ENCODE measurements at regions not wholly inside any gene's neighbourhood (a gene's known extent, or its start where the extent isn't known, plus 50 kb on each side); places are given as distances from the start of the nearest gene placed in this dataset.

DNA sequence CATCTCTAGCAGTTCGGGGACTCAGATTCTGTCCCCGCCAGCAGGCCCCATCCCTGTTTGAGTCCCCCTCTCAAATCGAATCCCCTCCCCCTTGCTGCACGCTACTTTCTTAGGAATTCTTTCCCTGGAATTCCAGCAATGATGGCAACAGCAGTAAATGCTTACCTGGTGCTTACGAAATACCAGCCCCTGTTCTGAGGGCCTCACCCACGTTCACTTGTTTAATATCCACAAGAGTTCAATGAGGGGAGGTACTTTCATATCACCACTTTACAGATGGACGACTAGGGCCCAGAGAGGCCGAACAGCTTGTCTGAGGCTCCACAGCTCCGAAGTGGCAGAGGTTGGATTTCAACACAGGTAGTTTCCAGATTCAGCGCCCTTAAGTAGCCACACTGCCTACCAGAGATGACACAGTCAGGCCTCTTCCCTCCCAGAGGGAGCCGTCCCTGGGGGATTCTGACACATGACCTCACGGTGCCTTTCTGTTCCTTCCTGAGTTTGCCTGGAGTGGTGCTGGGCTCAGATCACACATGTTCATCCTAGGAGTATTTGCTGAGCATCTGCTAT, 120.7 kb upstream of the GSE1 start:
- no peak for DNase-seq (ENCODE audit: low read depth in 2 of 2)

DNA sequence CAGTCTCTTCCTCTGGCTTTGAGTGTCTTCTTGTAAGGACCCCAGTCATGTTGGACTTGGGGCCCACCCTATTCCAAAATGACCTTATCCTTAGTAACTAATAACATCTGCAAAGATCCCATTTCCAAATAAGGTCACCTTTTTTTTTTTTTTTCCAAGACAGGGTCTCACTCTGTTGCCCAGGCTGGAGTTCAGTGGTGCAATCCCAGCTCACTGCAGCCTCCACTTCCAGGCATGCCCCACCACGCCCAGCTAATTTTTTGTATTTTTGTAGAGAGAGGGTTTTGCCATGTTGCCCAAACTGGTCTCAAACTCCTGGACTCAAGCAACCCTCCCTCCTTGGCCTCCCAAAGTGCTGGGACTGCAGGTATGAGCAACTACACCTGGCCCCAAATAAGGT, 118.8 kb upstream of the GSE1 start:
- no peak for DNase-seq (ENCODE audit: low read depth in 2 of 2)

DNA sequence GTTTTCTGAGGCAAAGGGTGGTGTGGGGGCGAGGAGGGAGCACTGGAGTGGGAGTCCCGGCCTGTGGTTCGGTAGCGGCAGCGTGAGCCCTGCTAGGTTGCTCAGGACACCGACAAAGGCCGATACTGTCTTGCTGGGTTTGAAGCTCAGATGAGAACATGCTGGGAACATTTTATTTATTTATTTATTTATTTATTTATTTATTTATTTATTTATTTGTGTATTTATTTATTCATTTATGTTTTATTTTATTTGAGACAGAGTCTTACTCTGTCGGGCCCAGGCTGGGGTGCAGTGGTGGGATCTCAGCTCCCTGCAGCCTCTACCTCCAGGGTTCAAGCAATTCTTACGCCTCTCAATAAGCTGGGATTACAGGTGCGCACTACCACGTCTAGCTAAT, 117.9 kb upstream of the GSE1 start:
- DNase-seq (ENCODE audit: low read depth in 2 of 2) = no peak

DNA sequence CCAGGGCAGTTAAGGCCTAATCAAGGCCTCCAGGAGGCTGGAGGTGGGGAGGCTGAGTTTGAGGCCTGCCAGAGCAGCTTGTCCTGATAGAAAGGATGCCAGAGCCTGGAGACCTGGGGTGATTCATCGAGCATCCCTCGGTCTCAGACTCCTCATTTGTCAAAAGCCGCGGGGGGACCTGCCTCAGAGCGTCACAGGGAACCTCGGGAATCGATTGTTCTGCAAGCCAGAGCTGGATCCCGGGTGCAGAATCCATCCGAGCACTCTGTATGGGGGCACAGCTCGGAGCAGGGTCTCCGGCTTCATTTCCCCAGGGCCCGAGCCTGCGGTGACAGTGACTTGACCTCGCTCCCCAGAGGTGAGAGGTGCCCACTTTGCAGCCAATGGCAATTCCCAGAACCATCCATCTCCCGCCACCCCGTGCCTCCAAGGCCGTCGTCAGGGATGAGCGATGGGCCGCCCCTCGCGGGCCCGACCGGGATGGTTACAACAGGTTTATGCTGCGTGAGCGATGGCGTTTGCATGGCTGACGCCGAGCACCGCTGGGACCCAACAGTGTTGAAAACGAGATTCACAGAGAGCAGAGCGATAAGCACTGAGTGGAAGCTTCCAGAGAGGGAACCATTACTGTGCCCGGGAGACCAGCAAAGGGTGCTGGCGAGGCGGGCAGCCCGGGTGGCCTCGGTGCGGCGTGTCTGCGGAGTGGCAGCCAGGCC, 117.1 kb upstream of the GSE1 start:
- DNase-seq (ENCODE audit: low read depth in 2 of 2) = no peak

DNA sequence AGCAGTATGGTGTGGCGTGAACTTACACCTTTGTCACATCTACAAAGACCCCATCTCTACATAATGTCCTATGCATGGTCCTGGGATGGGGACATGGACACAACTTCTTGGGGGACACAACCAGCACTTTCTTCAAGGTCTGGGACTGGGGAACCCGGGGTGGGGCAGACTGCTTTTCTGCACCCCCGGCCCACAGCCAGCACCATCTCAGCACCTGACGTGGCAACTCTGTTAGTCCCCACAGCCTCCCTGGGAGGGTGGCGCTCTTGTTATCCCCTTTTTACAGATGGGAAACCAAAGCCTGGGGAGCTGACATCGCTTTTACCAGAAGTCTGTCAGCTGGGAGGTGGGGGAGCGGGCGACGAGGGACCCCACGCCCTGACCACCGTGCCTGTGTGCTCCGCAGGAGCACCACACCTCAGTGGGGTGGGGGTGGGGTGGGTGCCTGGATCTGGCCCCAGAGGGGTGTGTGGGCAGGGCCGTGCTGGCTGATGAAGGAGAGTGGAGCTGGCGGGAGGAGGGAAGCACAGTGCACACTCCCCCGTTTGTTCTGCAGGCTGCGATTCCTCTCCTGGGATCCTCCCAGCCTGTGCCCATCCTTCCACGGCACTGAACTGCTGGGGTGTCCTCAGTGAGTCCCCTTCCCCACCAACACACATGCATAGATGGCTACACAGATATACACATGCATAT, 115.4 kb upstream of the GSE1 start:
- no peak for DNase-seq (ENCODE audit: low read depth in 2 of 2)

DNA sequence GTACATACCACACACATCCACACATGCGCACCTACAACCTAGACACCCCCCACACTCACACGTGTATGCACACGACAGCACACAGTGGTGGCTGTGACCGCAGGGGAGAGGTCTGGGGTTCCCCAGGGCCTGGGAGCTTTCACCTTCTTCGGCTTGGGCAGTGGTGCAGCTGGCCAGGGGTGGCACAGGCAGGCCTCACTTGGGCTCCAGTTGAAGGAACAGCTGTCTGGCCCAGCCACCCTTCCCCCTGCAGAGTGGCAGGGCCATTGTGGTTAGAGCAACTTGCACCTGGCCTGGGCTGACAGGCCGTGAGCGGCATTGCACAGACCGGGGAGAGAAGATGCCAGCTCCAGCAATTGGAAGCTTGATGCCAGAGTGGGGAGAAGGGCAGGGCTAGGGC, 114.5 kb upstream of the GSE1 start:
- DNase-seq (ENCODE audit: low read depth in 2 of 2) = no peak

DNA sequence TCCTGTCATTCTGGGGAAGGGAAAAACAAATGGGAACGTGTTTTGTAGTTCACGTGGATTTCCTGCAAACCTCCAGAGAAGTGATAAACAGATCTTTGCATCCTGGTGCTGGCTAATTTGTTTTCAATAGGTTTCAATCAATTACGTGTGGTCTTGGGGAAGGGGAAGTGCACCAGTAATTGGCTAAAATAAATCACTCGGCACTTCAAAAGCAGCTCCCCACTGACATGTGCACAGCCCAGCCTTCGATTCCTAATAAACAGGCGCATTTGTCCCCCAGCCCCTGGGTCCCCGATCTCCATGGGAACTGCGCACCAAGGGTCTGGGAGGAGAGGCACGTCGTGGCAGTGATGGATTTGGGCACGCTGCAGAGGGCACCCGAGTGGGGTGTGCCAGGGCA, 112.9 kb upstream of the GSE1 start:
- DNase-seq (ENCODE audit: low read depth in 2 of 2) = no peak

DNA sequence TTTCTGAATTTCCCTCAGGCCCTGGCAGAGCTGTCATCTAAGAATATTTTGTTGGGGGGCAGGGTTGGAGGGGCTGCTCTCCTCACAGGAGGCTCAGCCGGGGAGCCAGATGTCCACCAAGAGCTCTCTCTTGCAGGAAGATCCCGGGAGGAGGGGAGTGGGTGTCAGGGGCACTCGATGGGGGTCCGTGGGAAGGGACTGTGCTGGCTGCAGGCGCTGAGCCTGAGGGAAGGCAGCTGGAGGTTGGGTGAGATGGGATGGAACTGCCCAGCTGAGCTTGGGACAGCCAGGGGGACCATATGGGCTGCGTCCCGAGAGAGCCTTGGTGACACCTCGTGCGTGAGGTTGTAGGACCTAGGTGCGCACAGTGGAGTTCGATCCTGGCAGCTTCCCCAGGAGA, 111.2 kb upstream of the GSE1 start:
- no peak for DNase-seq (ENCODE audit: low read depth in 2 of 2)

DNA sequence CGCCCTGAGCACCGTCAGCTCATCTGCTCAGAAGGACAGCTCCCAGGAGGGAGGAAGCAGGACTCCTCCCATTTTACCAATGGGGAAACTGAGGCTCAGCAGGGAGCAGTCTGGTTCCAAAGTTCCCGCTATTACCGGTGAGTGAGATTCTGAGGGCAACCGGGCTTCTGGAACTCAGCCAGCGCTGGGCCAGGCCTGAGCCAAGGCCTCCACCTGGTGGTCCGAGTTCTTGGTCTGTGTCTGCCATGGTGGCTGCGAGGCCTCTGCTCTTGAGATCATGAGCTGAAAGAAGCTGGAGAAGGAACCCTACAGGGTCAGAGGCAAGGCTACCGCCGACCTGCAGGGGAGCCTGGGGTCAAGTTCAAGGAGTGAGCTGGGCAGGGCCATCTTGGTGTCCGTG, 110.8 kb upstream of the GSE1 start:
- DNase-seq (ENCODE audit: low read depth in 2 of 2) = no peak

DNA sequence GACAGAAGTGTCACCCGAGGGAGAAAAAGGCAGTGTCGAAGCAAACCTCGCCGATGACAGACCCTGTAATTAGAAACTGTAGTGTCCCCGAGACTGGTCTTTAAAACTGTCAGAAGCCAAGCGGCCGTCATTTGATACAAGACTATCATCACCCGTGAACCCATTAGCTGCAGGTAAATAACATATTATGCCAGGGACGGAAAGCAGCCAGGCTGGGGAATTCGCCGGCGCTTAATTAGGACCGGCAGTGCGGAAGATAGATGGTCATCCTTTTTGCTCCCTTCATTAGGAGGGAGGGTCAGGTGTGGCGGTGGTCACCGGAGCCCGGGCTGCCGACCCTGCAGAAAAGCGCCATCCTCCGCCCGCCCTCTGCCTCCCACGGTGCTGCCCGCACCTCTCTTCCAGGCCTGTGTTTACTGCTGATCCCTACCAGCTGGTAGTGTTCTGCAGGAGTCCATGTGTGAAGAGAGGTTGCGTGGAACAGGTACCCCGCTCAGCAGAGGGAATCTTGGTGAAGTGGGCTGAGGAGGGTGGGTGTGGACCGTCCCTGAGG, 109.4 kb upstream of the GSE1 start:
- DNase-seq (ENCODE audit: low read depth in 2 of 2) = no peak

DNA sequence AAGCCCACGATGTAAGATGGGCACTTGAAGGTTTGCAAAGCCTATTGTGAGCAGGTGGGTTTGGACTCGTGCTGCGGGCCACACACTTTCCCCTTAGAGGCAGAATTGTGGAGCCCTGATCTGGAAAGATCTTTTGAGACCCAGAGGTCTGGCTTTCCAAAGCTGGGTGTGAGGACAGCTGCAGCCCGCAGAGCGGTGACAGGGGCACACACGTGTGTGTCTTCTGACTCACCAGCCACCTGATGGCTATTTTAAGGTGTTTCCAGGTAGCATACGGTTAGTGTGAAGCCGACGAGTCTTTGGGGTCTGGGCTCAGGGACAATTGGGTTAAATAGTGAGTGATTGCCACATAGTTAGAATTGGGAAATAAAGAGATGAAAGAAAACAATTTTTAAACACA, 108.9 kb upstream of the GSE1 start:
- no peak for DNase-seq (ENCODE audit: low read depth in 2 of 2)

DNA sequence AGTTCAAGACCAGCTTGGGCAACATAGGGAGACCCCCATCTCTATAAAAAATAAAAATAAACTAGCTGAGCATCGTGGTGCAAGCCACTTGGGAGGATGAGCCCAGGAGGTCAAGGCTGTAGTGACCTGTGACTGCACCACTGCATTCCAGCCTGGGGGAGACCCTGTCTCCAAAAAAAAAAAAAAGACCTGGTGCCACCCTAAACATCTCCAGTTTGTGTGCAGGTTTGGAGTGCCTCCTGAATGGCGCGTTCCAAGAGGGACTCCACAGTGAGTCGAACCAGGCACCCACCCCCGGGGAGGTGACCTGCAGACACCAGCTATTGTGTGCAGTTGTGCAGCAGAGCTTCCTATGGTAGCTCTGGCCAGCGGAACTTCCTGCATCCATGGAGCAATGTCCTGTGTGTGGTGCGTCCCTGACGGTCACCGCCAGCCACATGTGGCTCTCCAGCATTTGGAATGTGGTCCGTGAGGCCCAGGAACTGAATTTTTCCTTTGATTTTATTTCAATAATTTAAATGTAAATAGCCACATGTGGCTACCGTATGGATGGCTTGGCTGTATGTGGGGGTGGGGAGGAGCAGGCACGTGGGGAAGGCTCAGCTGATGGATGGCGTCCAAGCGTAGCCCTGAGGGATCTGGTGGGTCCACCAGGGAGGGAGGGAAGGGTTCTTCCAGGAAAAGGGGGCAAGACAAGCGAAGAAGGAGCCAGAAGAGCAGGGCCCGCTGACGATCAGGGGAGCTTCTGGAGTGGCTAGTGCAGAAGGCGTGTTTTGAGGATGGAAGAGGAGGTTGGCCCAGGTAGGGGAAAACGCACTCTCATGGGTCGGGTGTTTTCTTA, 107.1 kb upstream of the GSE1 start:
- DNase-seq (ENCODE audit: low read depth in 2 of 2) = no peak

DNA sequence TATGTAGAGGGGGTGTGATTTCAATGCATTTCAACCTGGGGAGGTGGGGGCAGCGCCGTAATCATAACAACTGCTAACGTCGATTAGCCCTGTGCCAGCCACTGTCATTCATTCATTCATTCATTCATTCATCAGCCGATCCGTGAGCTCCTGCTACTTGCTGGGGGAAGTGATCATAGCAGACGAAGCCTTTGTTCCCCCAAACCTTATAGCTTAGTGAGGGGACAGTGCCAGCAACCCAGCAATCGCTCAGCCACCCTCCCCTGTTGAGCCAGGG, 106.5 kb upstream of the GSE1 start:
- DNase-seq (ENCODE audit: low read depth in 2 of 2) = no peak

DNA sequence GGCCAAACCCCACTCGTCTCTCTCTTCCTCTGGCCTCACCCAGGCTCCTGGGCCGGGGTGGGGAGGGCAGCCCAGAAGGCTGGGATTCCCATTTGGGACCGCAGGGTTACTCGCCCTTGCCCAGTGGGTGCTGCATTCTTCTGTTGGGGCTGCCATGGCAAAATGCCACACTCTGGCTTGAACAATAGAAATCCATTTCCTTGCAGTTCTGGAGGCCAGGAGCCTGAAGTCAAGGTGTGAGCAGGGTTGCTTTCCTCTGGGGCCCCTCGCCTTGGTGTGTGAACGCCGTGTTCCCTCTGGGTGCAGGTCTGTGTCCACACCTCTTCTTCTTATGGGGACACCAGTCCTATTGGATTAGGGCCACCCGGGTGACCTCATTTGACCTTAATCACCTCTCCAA, 105.8 kb upstream of the GSE1 start:
- DNase-seq (ENCODE audit: low read depth in 2 of 2) = no peak

DNA sequence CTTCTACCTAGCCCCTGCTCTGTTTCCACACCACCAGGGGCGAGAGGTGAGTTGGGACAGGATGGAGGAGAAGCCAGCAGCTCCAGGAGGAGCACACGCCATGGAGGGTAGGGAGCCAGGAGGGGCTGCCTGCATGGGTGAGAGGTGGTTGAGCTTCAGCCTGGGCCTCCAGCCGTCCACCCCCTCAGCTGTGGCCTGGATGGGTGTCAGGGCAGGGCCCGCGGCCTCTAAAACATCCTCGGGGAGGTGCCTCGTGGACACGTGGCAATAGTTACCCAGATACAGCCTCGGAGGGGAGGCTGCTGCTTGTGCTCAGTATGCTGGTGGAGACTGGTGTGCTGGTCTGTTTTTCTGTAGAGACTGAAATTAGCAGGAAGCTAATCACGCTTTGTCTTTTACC, 104.7 kb upstream of the GSE1 start:
- no peak for DNase-seq (ENCODE audit: low read depth in 2 of 2)

DNA sequence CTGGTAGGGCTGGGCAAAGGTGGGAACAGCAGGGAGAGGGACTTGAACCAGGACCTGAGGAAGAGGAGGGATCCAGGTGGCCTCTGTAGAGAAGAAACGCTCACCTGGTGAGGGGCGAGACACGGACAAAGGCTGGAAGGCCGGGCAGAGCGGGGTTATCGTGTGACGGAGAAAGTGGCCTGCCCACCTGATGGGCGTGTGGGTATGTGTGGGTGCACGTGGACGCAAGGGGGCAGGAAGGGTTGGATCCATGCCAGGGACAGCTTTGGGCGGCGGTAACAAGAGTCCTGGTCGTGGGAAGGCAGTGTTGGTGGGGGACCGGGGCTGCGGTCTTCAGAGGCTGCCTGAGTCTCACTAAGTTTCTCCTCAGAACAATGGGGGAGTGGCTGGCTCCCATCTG, 104.1 kb upstream of the GSE1 start:
- no peak for DNase-seq (ENCODE audit: low read depth in 2 of 2)

DNA sequence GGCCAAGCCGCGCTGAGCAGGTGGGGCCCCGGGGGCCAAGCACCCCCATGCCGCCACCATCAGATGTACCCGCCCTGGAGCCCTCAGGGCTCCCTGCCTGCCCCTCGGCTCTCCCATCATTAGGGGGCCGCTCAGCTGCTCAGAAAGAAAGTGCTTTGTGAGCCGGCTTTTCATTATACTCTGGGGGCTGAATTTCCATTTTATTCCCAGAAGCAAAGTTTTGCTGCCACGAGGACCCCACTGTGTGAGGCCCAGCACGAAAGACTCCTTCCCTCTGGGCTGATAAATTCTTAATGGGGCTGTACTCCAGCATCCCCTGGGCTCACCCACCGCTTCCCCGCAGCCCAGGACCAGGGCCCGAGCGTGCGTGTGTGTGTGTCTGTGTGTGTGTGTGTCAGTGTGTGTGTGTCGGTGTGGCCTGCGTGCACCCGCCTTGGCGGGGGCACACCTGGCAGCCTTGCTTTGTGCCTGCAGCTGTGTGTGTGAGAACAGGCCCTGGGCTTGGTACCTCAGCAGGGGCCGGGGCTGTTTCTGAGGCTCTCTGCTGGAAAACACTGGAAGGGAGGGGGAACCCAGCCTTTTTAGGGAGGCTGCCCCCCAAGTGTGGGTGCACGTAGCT, 103.0 kb upstream of the GSE1 start:
- DNase-seq (ENCODE audit: low read depth in 2 of 2) = no peak

DNA sequence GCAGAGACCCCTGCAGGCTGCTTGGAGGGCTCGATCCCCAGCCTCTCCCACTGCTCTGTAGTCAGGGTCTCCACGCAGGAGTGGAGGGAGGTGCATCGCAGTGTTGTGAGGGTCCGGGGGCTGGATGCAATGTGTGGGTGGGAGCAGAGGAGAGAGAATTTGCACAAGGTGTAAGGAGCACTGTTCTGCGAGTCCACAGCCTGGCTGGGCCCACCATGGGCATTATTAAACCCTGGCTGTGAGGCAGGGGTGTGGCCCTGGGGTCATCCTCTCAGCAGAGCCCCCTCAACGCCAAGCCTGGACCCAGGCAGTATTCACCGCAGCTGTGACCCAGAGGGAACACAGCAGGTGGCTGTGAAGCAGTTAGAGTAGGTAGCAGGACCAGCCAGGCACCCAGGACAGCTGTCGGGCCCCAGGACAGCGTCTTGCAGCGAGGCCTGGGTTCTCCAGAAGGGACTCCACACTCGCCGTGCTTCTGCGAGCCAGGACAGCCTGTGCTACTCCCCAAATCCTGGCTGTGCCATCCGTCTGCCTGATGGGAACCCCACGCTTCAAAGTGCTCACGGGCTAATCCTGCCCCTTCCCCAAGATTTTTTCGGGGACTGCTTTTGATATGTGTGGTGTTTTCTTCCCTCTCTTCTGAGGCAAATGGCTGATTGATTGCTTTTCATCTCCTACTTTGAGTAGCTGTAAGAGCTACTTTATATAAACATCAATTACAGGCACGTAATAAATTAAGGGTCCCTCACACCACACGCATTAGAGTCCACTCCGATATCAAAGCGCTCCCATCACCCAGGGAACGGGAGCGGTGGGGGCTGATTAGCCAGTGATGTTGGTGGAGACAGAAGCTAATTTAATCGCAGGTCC, 100.9 kb upstream of the GSE1 start:
- no peak for DNase-seq (ENCODE audit: low read depth in 2 of 2)

DNA sequence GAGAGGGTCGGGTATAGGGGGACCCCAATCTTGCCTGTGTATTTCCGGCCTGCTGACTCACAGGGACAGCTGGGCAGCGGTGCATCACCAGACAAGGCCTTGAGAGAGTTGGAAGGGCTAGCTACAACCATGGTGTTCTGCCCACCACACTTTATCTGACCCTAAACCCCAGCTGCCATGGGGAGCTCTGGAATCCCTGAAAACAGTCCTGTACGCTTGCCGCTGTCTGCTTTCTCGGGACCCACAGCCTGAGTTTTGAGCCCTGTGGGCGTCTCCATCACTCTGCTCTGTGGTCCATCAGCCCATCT, 100.4 kb upstream of the GSE1 start:
- no peak for DNase-seq (ENCODE audit: low read depth in 2 of 2)

DNA sequence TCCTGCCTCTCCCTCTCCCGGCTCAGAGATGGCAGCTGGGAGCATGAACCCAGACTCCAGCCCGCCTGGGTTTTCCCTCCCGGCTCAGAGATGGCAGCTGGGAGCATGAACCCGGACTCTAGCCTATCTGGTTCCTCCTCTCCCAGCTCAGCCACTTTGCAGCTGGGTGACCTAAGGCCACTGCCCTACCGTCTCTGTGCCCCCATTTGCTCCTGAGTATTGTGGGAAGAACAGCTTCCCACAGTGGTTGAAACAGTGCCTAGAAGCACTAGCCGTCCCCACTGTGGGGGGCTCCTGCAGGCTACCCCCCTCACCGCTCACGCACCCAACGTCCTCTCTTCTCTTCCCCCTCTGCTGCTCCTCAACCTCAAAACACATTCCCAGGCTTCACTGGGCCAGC, 99.9 kb upstream of the GSE1 start:
- no peak for DNase-seq (ENCODE audit: low read depth in 2 of 2)

DNA sequence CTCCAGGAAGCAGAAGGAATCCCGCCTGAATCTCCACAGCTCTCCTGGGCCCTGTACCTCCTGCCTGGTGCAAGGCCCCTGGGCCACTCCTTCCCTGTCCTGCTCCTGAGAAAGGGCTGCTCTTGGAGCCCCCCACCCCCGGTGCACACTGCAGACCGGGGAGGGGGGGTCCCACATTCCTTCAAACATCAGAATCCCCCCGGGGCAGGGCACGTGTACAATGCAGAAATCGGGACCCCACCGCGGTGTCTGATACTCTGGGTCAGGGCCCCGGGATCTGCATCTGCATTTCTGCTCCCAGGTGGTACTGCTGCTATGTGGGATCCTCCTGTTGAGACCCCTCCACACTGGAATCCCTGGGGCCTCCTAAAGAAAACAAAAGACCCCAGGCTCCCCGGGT, 99.5 kb upstream of the GSE1 start:
- DNase-seq (ENCODE audit: low read depth in 2 of 2) = no peak

DNA sequence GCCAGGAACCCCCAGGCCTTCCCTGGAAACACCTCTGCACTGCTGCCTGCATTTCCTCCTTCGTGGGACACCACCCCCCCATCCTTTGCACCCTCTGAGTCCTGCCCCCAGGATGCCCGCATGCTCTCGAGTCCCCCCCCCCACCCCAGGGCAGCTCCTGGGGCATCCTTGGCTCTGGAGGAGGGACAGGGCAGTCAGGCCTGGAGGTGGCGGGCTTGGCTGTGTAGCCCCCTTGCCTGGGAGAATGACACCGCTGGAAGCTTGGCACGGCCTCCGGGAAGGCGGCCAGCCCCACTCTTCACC, 98.9 kb upstream of the GSE1 start:
- no peak for DNase-seq (ENCODE audit: low read depth in 2 of 2)

Measured in stimulated activated CD4-positive, alpha-beta T cell treated with anti-CD3 and anti-CD28 coated beads, Interleukin-1b, Interleukin-23, amount 100 ng/mL, for 4 hours (primary cell).